ENCODE measurements at regions not wholly inside any gene's neighbourhood (a gene's known extent, or its start where the extent isn't known, plus 50 kb on each side); places are given as distances from the start of the nearest gene placed in this dataset.

DNA sequence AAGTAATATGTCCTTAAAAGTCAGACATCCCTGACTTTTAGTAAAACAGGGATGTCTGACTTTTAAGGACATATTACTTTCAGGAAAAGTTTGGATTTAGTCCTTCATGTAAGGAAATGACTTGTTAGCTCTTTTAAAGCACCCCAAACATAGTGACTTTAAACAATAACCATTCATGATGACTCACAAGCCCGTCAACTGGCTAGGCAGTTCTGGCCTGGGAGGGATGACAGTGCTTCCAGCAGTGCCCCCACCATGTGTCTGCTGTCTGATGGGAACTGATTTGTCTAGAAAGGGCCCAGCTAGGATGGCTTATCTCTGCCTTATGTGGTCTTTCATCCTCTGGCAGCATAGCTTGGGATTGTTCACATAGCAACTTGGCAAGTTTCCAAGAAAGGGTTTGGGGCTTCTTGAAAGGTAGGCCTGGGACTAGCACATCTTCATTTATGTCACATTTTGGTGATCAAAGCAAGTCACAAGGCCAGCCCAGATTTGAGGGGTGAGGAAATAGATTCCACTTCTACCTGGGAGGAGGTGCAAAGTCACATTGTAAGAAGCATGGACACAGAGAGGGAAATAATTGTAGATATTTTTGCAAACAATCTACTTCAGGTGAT is 143.5 kb downstream of the C1orf94 start:
- H3K4me3 ChIP-seq (replicated peaks in 1 of 3; ENCODE audit: low read depth in 2 of 3, low read length in 3 of 3) = no peak overlapping the region
- no peak overlapping the region for H2AFZ ChIP-seq (ENCODE audit: insufficient read depth, low read depth, low read length, poor library complexity, severe bottlenecking)
- Mint-ChIP-seq H3K9me3 (peaks cover 0 to 16% (median 10%) of the 10 kb centered on the region in 7 donors), H3K27me3 (ENCODE audit: low read depth in 3 of 3) (no peaks in the 10 kb centered on the region), H3K36me3 (no peaks in the 10 kb centered on the region), H3K4me1 (no peaks in the 10 kb centered on the region), H3K4me3 (no peak overlapping the region), H3K27ac (no peak overlapping the region)
- peaks cover 8 to 9% of the 10 kb centered on the region in 2 donors for H3K9me3 ChIP-seq (replicated peaks in 1 of 2; ENCODE audit: control insufficient read depth in 1 of 2, insufficient read depth in 1 of 2, low read length in 2 of 2)
- no peak overlapping the region for H3K9ac ChIP-seq (ENCODE audit: insufficient read depth, low read length, poor library complexity, severe bottlenecking)
- intact Hi-C loops (cut with micrococcal nuclease) = no loop called here
- no peaks in the 10 kb centered on the region for H3K79me2 ChIP-seq (ENCODE audit: insufficient read depth, low read length)
- H3K27me3 ChIP-seq (ENCODE audit: control insufficient read depth in 2 of 2, insufficient read depth in 2 of 2, low read length in 2 of 2) = no peaks in the 10 kb centered on the region
- TF ChIP-seq, protein P1, sequence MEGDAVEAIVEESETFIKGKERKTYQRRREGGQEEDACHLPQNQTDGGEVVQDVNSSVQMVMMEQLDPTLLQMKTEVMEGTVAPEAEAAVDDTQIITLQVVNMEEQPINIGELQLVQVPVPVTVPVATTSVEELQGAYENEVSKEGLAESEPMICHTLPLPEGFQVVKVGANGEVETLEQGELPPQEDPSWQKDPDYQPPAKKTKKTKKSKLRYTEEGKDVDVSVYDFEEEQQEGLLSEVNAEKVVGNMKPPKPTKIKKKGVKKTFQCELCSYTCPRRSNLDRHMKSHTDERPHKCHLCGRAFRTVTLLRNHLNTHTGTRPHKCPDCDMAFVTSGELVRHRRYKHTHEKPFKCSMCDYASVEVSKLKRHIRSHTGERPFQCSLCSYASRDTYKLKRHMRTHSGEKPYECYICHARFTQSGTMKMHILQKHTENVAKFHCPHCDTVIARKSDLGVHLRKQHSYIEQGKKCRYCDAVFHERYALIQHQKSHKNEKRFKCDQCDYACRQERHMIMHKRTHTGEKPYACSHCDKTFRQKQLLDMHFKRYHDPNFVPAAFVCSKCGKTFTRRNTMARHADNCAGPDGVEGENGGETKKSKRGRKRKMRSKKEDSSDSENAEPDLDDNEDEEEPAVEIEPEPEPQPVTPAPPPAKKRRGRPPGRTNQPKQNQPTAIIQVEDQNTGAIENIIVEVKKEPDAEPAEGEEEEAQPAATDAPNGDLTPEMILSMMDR (IDR thresholded peaks at IDR 0.05) = no peak
- H3K27ac ChIP-seq (ENCODE audit: low read depth in 1 of 2, low read length in 2 of 2) = no peak overlapping the region
- H3K36me3 ChIP-seq (replicated peaks in 1 of 2; ENCODE audit: control insufficient read depth in 1 of 2, insufficient read depth in 2 of 2, low read length in 2 of 2) = no peaks in the 10 kb centered on the region
- DNase-seq = no peak
- H4K20me1 ChIP-seq (ENCODE audit: insufficient read depth, low read length) = no peaks in the 10 kb centered on the region
- H3K4me1 ChIP-seq (ENCODE audit: control insufficient read depth in 1 of 2, insufficient read depth in 2 of 2, low read length in 2 of 2) = no peaks in the 10 kb centered on the region
- WGBS (ENCODE audit: insufficient coverage) = no CpG with 5 or more reads among the region's 1 CpG
- no peak overlapping the region for H3K4me2 ChIP-seq (replicated peaks; ENCODE audit: extremely low read depth, low read length, poor library complexity, severe bottlenecking)

GRCh38 chr1:34322969-34323368 is 146.3 kb downstream of the C1orf94 start:
- Mint-ChIP-seq H3K27ac (no peak overlapping the region), H3K36me3 (no peaks in the 10 kb centered on the region), H3K9me3 (peaks cover 0 to 8% (median 4%) of the 10 kb centered on the region in 7 donors), H3K27me3 (ENCODE audit: low read depth in 3 of 3) (peaks cover 0 to 3% (median 0%) of the 10 kb centered on the region in 3 donors), H3K4me1 (no peaks in the 10 kb centered on the region), H3K4me3 (no peak overlapping the region)
- H3K36me3 ChIP-seq (replicated peaks in 1 of 2; ENCODE audit: control insufficient read depth in 1 of 2, insufficient read depth in 2 of 2, low read length in 2 of 2) = no peaks in the 10 kb centered on the region
- H3K27ac ChIP-seq (ENCODE audit: low read depth in 1 of 2, low read length in 2 of 2) = no peak overlapping the region
- H3K27me3 ChIP-seq (ENCODE audit: control insufficient read depth in 2 of 2, insufficient read depth in 2 of 2, low read length in 2 of 2) = no peaks in the 10 kb centered on the region
- WGBS (ENCODE audit: insufficient coverage) = 78% methylated on average over 3 of the region's 3 CpGs
- H3K9me3 ChIP-seq (replicated peaks in 1 of 2; ENCODE audit: control insufficient read depth in 1 of 2, insufficient read depth in 1 of 2, low read length in 2 of 2) = no peaks in the 10 kb centered on the region
- H3K4me2 ChIP-seq (replicated peaks; ENCODE audit: extremely low read depth, low read length, poor library complexity, severe bottlenecking) = no peak overlapping the region
- no peaks in the 10 kb centered on the region for H4K20me1 ChIP-seq (ENCODE audit: insufficient read depth, low read length)
- no peaks in the 10 kb centered on the region for H3K4me1 ChIP-seq (ENCODE audit: control insufficient read depth in 1 of 2, insufficient read depth in 2 of 2, low read length in 2 of 2)
- no peaks in the 10 kb centered on the region for H3K79me2 ChIP-seq (ENCODE audit: insufficient read depth, low read length)
- intact Hi-C loops (cut with micrococcal nuclease) = no loop called here
- H3K9ac ChIP-seq (ENCODE audit: insufficient read depth, low read length, poor library complexity, severe bottlenecking) = no peak overlapping the region
- no peak overlapping the region for H3K4me3 ChIP-seq (replicated peaks in 1 of 3; ENCODE audit: low read depth in 2 of 3, low read length in 3 of 3)
- DNase-seq = no peak
- TF ChIP-seq, protein P1 (IDR thresholded peaks at IDR 0.05) = no peak
- H2AFZ ChIP-seq (ENCODE audit: insufficient read depth, low read depth, low read length, poor library complexity, severe bottlenecking) = no peak overlapping the region
